Fibroblast of lung (primary cell): ENCODE measurements at regions not wholly inside any gene's neighbourhood (a gene's known extent, or its start where the extent isn't known, plus 50 kb on each side); places are given as distances from the start of the nearest gene placed in this dataset.
A peak's percentile ranks its signal among the peaks of the same experiment; 100 is the strongest.

ENCODE experiments used
- DNase-seq, 2 donors: peaks; one replicate each; pipeline versions ENCODE4 v3.0.0 to v3.0.0-alpha.2; 2010; ENCODE audit warnings: low read depth in 2 of 2
- H2AFZ ChIP-seq: 2 replicates; pipeline ENCODE4 v1.5.1; 2012; ENCODE audit warnings: low read length, control low read depth, inconsistent platforms
- H3K27ac ChIP-seq: 2 replicates; pipeline ENCODE4 v1.5.1; 2011; ENCODE audit warnings: low read length, control low read depth; ENCODE audit not compliant: insufficient read depth
- H3K27me3 ChIP-seq: 2 replicates; pipeline ENCODE4 v1.5.1; 2011; ENCODE audit warnings: mild to moderate bottlenecking, low read length; ENCODE audit not compliant: control insufficient read depth, insufficient read depth
- H3K36me3 ChIP-seq: 2 replicates; pipeline ENCODE4 v1.5.1; 2011; ENCODE audit warnings: low read length; ENCODE audit not compliant: control insufficient read depth, insufficient read depth
- H3K4me1 ChIP-seq: 2 replicates; pipeline ENCODE4 v1.5.1; 2011; ENCODE audit warnings: low read length; ENCODE audit not compliant: control insufficient read depth, insufficient read depth; ENCODE audit errors: extremely low read depth
- H3K4me2 ChIP-seq: 2 replicates; pipeline ENCODE4 v1.5.1; 2011; ENCODE audit warnings: low read length, control low read depth; ENCODE audit not compliant: insufficient read depth; ENCODE audit errors: extremely low read depth
- H3K4me3 ChIP-seq, 4 experiments: fragments of 200-600 bp in 1 of 4; sonication (generic) in 1 of 4; replicated peaks in 1 of 4; 2 replicates each; pipeline ENCODE4 v1.5.1; 2011 to 2016; ENCODE audit warnings: low read length in 4 of 4, low read depth in 3 of 4, mild to moderate bottlenecking in 3 of 4, control low read depth in 2 of 4, inconsistent platforms in 1 of 4, mixed read lengths in 1 of 4; ENCODE audit not compliant: insufficient read depth in 1 of 4; ENCODE audit errors: control extremely low read depth in 1 of 4
- H3K79me2 ChIP-seq: 2 replicates; pipeline ENCODE4 v1.5.1; 2012; ENCODE audit warnings: mild to moderate bottlenecking, low read length, inconsistent platforms; ENCODE audit not compliant: control insufficient read depth, insufficient read depth
- H3K9ac ChIP-seq: 2 replicates; pipeline ENCODE4 v1.5.1; 2011; ENCODE audit warnings: mild to moderate bottlenecking, low read length, control low read depth; ENCODE audit not compliant: insufficient read depth
- H3K9me3 ChIP-seq: 2 replicates; pipeline ENCODE4 v1.5.1; 2012; ENCODE audit warnings: low read depth, low read length; ENCODE audit not compliant: control insufficient read depth, insufficient read depth
- H4K20me1 ChIP-seq: 2 replicates; pipeline ENCODE4 v1.5.1; 2011; ENCODE audit warnings: low read length; ENCODE audit not compliant: control insufficient read depth, insufficient read depth; ENCODE audit errors: extremely low read depth
- CTCF ChIP-seq, 2 donors: IDR thresholded peaks in 1 of 2; conservative IDR thresholded peaks in 1 of 2; 1 replicate in 1 of 2; 2 replicates in 1 of 2; pipeline ENCODE4 v1.5.1; 2011 to 2012; ENCODE audit warnings: low read length in 2 of 2, control low read depth in 1 of 2, inconsistent platforms in 1 of 2, low read depth in 1 of 2, mild to moderate bottlenecking in 1 of 2
- EZH2 ChIP-seq: IDR thresholded peaks from 2 replicates; pipeline ENCODE4 v1.5.1; 2012; ENCODE audit warnings: low read length, control low read depth, mild to moderate bottlenecking; ENCODE audit errors: missing control alignments

GRCh38 chr4:167428156-167428555 lies 193.9 kb upstream of the SPOCK3 start:
- Histone ChIP-seq H3K4me3 (no peak overlapping the region), H2AFZ (no peak overlapping the region), H4K20me1 (no peaks in the 10 kb centered on the region), H3K79me2 (no peaks in the 10 kb centered on the region), H3K4me2 (no peak overlapping the region), H3K27me3 (no peaks in the 10 kb centered on the region), H3K9ac (no peak overlapping the region), H3K9me3 (no peaks in the 10 kb centered on the region), H3K4me1 (no peaks in the 10 kb centered on the region), H3K27ac (no peak overlapping the region), H3K36me3 (no peaks in the 10 kb centered on the region)
- DNase-seq: peak; percentile 2 to 31
- no peak for TF ChIP-seq CTCF (conservative IDR thresholded peaks at IDR 0.05 in 1 of 2, IDR thresholded peaks at IDR 0.05 in 1 of 2; ENCODE audit: low read depth in 1 of 2, low read length in 2 of 2)
- TF ChIP-seq EZH2: no peak

- Histone ChIP-seq H2AFZ (no peak overlapping the region), H3K4me3 (no peak overlapping the region), H3K27me3 (no peaks in the 10 kb centered on the region), H3K9ac (no peak overlapping the region), H3K4me2 (no peak overlapping the region), H3K36me3 (no peaks in the 10 kb centered on the region), H3K9me3 (no peaks in the 10 kb centered on the region), H3K79me2 (no peaks in the 10 kb centered on the region), H3K4me1 (no peaks in the 10 kb centered on the region), H3K27ac (no peak overlapping the region), H4K20me1 (no peaks in the 10 kb centered on the region)
- no peak for DNase-seq
- no peak for TF ChIP-seq CTCF (conservative IDR thresholded peaks at IDR 0.05 in 1 of 2, IDR thresholded peaks at IDR 0.05 in 1 of 2; ENCODE audit: low read depth in 1 of 2, low read length in 2 of 2)
- TF ChIP-seq EZH2: no peak
These were observed 197.1 kb upstream of the SPOCK3 start for GRCh38 chr4:167431371-167431770.

GRCh38 chr4:167435786-167436185 lies 201.5 kb upstream of the SPOCK3 start:
- Histone ChIP-seq H2AFZ (no peak overlapping the region), H3K4me3 (no peak overlapping the region), H3K79me2 (no peaks in the 10 kb centered on the region), H3K9ac (no peak overlapping the region), H3K36me3 (no peaks in the 10 kb centered on the region), H3K27me3 (no peaks in the 10 kb centered on the region), H3K9me3 (no peaks in the 10 kb centered on the region), H3K27ac (no peak overlapping the region), H3K4me2 (no peak overlapping the region), H4K20me1 (no peaks in the 10 kb centered on the region), H3K4me1 (no peaks in the 10 kb centered on the region)
- no peak for DNase-seq
- TF ChIP-seq EZH2: no peak
- no peak for TF ChIP-seq CTCF (conservative IDR thresholded peaks at IDR 0.05 in 1 of 2, IDR thresholded peaks at IDR 0.05 in 1 of 2; ENCODE audit: low read depth in 1 of 2, low read length in 2 of 2)
